GM23338 (cell line): ENCODE measurements at regions not wholly inside any gene's neighbourhood (a gene's known extent, or its start where the extent isn't known, plus 50 kb on each side); places are given as distances from the start of the nearest gene placed in this dataset.

Experiments
- ATAC-seq: fragments of 200-7000 bp; cut with Tn5 transposase; 3 replicates; pipeline ENCODE4 v1.9.1; 2020
- DNase-seq: peaks from one replicate; pipeline ENCODE4 v3.0.0-alpha.2; 2015; ENCODE audit warnings: low spot score
- H2AFZ ChIP-seq: fragments of 200-600 bp; sonication (generic); 2 replicates; pipeline ENCODE4 v1.8.0; 2016; ENCODE audit warnings: antibody characterized with exemption, mild to moderate bottlenecking, moderate library complexity
- H3F3A ChIP-seq: fragments of 200-600 bp; sonication (generic); replicated peaks from 2 replicates; pipeline ENCODE4 v1.8.0; 2017; ENCODE audit warnings: antibody characterized with exemption, mixed run types, low read depth
- H3K27ac ChIP-seq: fragments of 200-600 bp; sonication (generic); 2 replicates; pipeline ENCODE4 v1.6.1; 2016; ENCODE audit warnings: low read depth
- H3K27me3 ChIP-seq: fragments of 200-600 bp; sonication (generic); 2 replicates; pipeline ENCODE4 v1.8.0; 2016; ENCODE audit warnings: mild to moderate bottlenecking, mixed run types, moderate library complexity; ENCODE audit not compliant: insufficient read depth
- H3K36me3 ChIP-seq: fragments of 200-600 bp; sonication (generic); 2 replicates; pipeline ENCODE4 v1.8.0; 2016; ENCODE audit warnings: mild to moderate bottlenecking; ENCODE audit not compliant: insufficient read depth
- H3K4me1 ChIP-seq: fragments of 200-600 bp; sonication (generic); 2 replicates; pipeline ENCODE4 v1.8.0; 2016; ENCODE audit warnings: mild to moderate bottlenecking, moderate library complexity; ENCODE audit not compliant: insufficient read depth
- H3K4me2 ChIP-seq: fragments of 200-600 bp; sonication (generic); 2 replicates; pipeline ENCODE4 v1.7.1; 2017; ENCODE audit warnings: mixed run types
- H3K4me3 ChIP-seq: fragments of 200-600 bp; sonication (generic); 2 replicates; pipeline ENCODE4 v1.6.1; 2016; ENCODE audit warnings: mixed run types
- H3K79me2 ChIP-seq: fragments of 200-600 bp; sonication (generic); replicated peaks from 2 replicates; pipeline ENCODE4 v1.8.0; 2017; ENCODE audit warnings: mild to moderate bottlenecking; ENCODE audit not compliant: insufficient read depth
- H3K9me2 ChIP-seq: fragments of 200-600 bp; sonication (generic); 2 replicates; pipeline ENCODE4 v1.8.0; 2017; ENCODE audit not compliant: insufficient read depth
- H4K20me1 ChIP-seq: fragments of 200-600 bp; sonication (generic); replicated peaks from 2 replicates; pipeline ENCODE4 v1.8.0; 2017; ENCODE audit warnings: mild to moderate bottlenecking; ENCODE audit not compliant: insufficient read depth
- H3K27ac Mint-ChIP-seq: 2 replicates; pipeline ENCODE4 v1.8.0; 2020; ENCODE audit warnings: inconsistent platforms, mild to moderate bottlenecking, moderate library complexity, mixed read lengths
- H3K27me3 Mint-ChIP-seq: 3 replicates; pipeline ENCODE4 v1.8.0; 2022; ENCODE audit warnings: low read depth, mild to moderate bottlenecking, moderate library complexity, mixed read lengths, inconsistent platforms; ENCODE audit not compliant: insufficient read depth, poor library complexity
- H3K36me3 Mint-ChIP-seq: 3 replicates; pipeline ENCODE4 v1.8.0; 2021; ENCODE audit warnings: low read depth, mild to moderate bottlenecking, inconsistent platforms, moderate library complexity, mixed read lengths
- H3K4me1 Mint-ChIP-seq: 3 replicates; pipeline ENCODE4 v1.8.0; 2020; ENCODE audit warnings: mild to moderate bottlenecking, inconsistent platforms, mixed read lengths
- H3K4me3 Mint-ChIP-seq: 3 replicates; pipeline ENCODE4 v1.8.0; 2021; ENCODE audit warnings: moderate library complexity, mild to moderate bottlenecking, inconsistent platforms, mixed read lengths
- H3K9me3 Mint-ChIP-seq: 3 replicates; pipeline ENCODE4 v1.8.0; 2020; ENCODE audit warnings: moderate library complexity, mild to moderate bottlenecking, inconsistent platforms, mixed read lengths
- CREB1 ChIP-seq: fragments of 250-450 bp; sonication (Bioruptor Pico); IDR thresholded peaks from 2 replicates; pipeline ENCODE4 v1.5.0; 2020; ENCODE audit warnings: low read depth, mild to moderate bottlenecking, moderate library complexity
- EZH2 ChIP-seq: fragments of 200-600 bp; sonication (generic); IDR thresholded peaks from one replicate; pipeline ENCODE4 v1.8.0; 2017; ENCODE audit warnings: antibody characterized with exemption, mild to moderate bottlenecking, low read depth; ENCODE audit not compliant: unreplicated experiment
- EZH2phosphoT487 ChIP-seq: fragments of 200-600 bp; sonication (generic); IDR thresholded peaks from one replicate; pipeline ENCODE4 v1.8.1; 2018; ENCODE audit warnings: antibody characterized with exemption; ENCODE audit not compliant: unreplicated experiment
- JUNB ChIP-seq: IDR thresholded peaks from one replicate; pipeline ENCODE4 v1.6.1; 2016; ENCODE audit warnings: antibody characterized with exemption; ENCODE audit not compliant: unreplicated experiment
- NANOG ChIP-seq: IDR thresholded peaks from 2 replicates; pipeline ENCODE4 v1.6.1; 2016; ENCODE audit warnings: antibody characterized with exemption, borderline replicate concordance
- POLR2AphosphoS5 ChIP-seq: IDR thresholded peaks from 2 replicates; pipeline ENCODE4 v1.6.1; 2016; ENCODE audit warnings: antibody characterized with exemption, low read depth
- STAT1 ChIP-seq: IDR thresholded peaks from one replicate; pipeline ENCODE4 v1.6.1; 2016; ENCODE audit warnings: antibody characterized with exemption; ENCODE audit not compliant: unreplicated experiment
- ZNF331 ChIP-seq: fragments of 250-450 bp; sonication (Bioruptor Pico); IDR thresholded peaks from 2 replicates; pipeline ENCODE4 v1.5.0; 2020; ENCODE audit warnings: low read depth, mild to moderate bottlenecking, moderate library complexity
- TF ChIP-seq, protein P1 (sequence below): IDR thresholded peaks from 2 replicates; pipeline ENCODE4 v1.6.1; 2016; ENCODE audit warnings: antibody characterized with exemption
- TF ChIP-seq, protein P2 (sequence below), 2 experiments: fragments of 200-600 bp in 1 of 2; sonication (generic) in 1 of 2; conservative IDR thresholded peaks; 2 replicates each; pipeline versions ENCODE4 v1.5.1 to v1.6.1; 2016 to 2017; ENCODE audit warnings: antibody characterized with exemption in 2 of 2, low read depth in 2 of 2, mild to moderate bottlenecking in 2 of 2, moderate library complexity in 1 of 2
- TF ChIP-seq, protein P3 (sequence below): fragments of 250-450 bp; sonication (Bioruptor Pico); IDR thresholded peaks from 2 replicates; pipeline ENCODE4 v1.5.0; 2020; ENCODE audit warnings: mild to moderate bottlenecking, moderate library complexity

DNA sequence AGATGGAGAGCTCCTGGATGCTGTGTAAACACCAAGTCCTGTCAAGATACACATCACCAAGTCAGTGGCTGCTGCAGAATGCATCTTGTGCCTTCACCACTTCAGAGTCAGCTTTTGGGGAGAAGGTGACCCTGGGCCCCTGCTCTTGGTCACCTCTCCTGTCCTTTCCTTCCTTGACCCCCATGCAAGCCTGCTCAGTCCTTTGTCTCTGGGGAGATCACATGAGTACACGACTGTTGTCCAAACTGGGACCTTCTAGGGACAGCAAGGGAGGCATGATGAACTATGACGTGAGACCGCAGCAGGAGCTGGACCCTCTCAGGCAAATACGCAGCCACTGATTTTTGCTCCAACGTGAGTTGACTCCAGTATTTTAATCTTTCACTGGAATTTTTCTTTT, 706.9 kb upstream of the ID2 start:
- no peak overlapping the region for H3K27ac Mint-ChIP-seq
- H3K36me3 Mint-ChIP-seq, result no peaks in the 10 kb centered on the region; the same call in 2 of the 3 replicates
- TF ChIP-seq STAT1 (no peak), NANOG (no peak)
- TF ChIP-seq, protein P1, sequence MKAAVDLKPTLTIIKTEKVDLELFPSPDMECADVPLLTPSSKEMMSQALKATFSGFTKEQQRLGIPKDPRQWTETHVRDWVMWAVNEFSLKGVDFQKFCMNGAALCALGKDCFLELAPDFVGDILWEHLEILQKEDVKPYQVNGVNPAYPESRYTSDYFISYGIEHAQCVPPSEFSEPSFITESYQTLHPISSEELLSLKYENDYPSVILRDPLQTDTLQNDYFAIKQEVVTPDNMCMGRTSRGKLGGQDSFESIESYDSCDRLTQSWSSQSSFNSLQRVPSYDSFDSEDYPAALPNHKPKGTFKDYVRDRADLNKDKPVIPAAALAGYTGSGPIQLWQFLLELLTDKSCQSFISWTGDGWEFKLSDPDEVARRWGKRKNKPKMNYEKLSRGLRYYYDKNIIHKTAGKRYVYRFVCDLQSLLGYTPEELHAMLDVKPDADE, result no peak
- H3K27me3 Mint-ChIP-seq, result peaks cover 5% of the 10 kb centered on the region
- Histone ChIP-seq H3K4me3 (no peak overlapping the region), H2AFZ (no peak overlapping the region), H3K27ac (no peak overlapping the region), H3K36me3 (no peaks in the 10 kb centered on the region), H3K4me2 (no peak overlapping the region), H3K27me3 (no peaks in the 10 kb centered on the region), H3K9me2 (peaks cover 20% of the 10 kb centered on the region; the same call in 1 of the 2 replicates), H3K79me2 (no peaks in the 10 kb centered on the region), H3K4me1 (peaks cover 21% of the 10 kb centered on the region), H3F3A (no peaks in the 10 kb centered on the region), H4K20me1 (no peaks in the 10 kb centered on the region)
- ATAC-seq (no peak), DNase-seq (no peak)
- H3K9me3 Mint-ChIP-seq, result no peaks in the 10 kb centered on the region
- H3K4me3 Mint-ChIP-seq, result no peak overlapping the region
- peaks cover 10% of the 10 kb centered on the region for H3K4me1 Mint-ChIP-seq

DNA sequence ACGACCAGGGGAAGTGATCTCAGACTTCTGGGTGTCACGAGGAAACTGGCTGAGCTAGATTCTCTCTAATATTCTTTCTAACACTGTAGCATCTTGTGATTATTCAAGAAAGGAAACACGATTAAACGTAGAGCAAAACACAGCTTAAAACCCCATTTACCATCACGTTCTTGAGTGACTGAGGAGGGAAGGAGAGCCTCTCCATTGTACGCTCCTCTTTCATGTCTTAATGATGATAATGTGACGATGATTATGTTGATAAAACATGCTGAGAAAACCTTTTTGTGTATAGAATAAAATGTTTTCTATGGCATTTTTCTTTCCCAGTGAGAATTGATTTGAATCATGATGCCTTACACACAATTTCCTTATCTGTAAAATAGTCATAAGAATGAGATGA, 705.6 kb upstream of the ID2 start:
- Mint-ChIP-seq H3K4me3 (no peak overlapping the region), H3K9me3 (no peaks in the 10 kb centered on the region), H3K4me1 (peaks cover 10% of the 10 kb centered on the region), H3K36me3 (no peaks in the 10 kb centered on the region; the same call in 2 of the 3 replicates), H3K27ac (no peak overlapping the region), H3K27me3 (peaks cover 3% of the 10 kb centered on the region)
- no peaks in the 10 kb centered on the region for H3F3A ChIP-seq
- DNase-seq, result no peak
- 0 out of 2 replicates have a peak overlapping the region, but pooled peaks have one; percentile 65 for H2AFZ ChIP-seq
- no peak overlapping the region for H3K4me3 ChIP-seq
- no peaks in the 10 kb centered on the region for H3K27me3 ChIP-seq
- peaks cover 16% of the 10 kb centered on the region; the same call in 1 of the 2 replicates for H3K9me2 ChIP-seq
- no peak overlapping the region for H3K27ac ChIP-seq
- peaks cover 21% of the 10 kb centered on the region for H3K4me1 ChIP-seq
- H4K20me1 ChIP-seq, result no peaks in the 10 kb centered on the region
- no peaks in the 10 kb centered on the region for H3K36me3 ChIP-seq
- ATAC-seq, result no peak
- H3K79me2 ChIP-seq, result no peaks in the 10 kb centered on the region
- no peak overlapping the region for H3K4me2 ChIP-seq
- no peak for TF ChIP-seq ZNF331 (CRISPR knock-in tag)
- TF ChIP-seq, protein P2, sequence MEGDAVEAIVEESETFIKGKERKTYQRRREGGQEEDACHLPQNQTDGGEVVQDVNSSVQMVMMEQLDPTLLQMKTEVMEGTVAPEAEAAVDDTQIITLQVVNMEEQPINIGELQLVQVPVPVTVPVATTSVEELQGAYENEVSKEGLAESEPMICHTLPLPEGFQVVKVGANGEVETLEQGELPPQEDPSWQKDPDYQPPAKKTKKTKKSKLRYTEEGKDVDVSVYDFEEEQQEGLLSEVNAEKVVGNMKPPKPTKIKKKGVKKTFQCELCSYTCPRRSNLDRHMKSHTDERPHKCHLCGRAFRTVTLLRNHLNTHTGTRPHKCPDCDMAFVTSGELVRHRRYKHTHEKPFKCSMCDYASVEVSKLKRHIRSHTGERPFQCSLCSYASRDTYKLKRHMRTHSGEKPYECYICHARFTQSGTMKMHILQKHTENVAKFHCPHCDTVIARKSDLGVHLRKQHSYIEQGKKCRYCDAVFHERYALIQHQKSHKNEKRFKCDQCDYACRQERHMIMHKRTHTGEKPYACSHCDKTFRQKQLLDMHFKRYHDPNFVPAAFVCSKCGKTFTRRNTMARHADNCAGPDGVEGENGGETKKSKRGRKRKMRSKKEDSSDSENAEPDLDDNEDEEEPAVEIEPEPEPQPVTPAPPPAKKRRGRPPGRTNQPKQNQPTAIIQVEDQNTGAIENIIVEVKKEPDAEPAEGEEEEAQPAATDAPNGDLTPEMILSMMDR (conservative IDR thresholded peaks at IDR 0.05; ENCODE audit: low read depth in 2 of 2), result no peak
- TF ChIP-seq STAT1, result no peak
- TF ChIP-seq NANOG, result no peak
- no peak for TF ChIP-seq CREB1 (CRISPR knock-in tag)
- TF ChIP-seq, protein P1, result no peak
- TF ChIP-seq EZH2, result no peak
- TF ChIP-seq POLR2AphosphoS5, result no peak
- TF ChIP-seq, protein P3, sequence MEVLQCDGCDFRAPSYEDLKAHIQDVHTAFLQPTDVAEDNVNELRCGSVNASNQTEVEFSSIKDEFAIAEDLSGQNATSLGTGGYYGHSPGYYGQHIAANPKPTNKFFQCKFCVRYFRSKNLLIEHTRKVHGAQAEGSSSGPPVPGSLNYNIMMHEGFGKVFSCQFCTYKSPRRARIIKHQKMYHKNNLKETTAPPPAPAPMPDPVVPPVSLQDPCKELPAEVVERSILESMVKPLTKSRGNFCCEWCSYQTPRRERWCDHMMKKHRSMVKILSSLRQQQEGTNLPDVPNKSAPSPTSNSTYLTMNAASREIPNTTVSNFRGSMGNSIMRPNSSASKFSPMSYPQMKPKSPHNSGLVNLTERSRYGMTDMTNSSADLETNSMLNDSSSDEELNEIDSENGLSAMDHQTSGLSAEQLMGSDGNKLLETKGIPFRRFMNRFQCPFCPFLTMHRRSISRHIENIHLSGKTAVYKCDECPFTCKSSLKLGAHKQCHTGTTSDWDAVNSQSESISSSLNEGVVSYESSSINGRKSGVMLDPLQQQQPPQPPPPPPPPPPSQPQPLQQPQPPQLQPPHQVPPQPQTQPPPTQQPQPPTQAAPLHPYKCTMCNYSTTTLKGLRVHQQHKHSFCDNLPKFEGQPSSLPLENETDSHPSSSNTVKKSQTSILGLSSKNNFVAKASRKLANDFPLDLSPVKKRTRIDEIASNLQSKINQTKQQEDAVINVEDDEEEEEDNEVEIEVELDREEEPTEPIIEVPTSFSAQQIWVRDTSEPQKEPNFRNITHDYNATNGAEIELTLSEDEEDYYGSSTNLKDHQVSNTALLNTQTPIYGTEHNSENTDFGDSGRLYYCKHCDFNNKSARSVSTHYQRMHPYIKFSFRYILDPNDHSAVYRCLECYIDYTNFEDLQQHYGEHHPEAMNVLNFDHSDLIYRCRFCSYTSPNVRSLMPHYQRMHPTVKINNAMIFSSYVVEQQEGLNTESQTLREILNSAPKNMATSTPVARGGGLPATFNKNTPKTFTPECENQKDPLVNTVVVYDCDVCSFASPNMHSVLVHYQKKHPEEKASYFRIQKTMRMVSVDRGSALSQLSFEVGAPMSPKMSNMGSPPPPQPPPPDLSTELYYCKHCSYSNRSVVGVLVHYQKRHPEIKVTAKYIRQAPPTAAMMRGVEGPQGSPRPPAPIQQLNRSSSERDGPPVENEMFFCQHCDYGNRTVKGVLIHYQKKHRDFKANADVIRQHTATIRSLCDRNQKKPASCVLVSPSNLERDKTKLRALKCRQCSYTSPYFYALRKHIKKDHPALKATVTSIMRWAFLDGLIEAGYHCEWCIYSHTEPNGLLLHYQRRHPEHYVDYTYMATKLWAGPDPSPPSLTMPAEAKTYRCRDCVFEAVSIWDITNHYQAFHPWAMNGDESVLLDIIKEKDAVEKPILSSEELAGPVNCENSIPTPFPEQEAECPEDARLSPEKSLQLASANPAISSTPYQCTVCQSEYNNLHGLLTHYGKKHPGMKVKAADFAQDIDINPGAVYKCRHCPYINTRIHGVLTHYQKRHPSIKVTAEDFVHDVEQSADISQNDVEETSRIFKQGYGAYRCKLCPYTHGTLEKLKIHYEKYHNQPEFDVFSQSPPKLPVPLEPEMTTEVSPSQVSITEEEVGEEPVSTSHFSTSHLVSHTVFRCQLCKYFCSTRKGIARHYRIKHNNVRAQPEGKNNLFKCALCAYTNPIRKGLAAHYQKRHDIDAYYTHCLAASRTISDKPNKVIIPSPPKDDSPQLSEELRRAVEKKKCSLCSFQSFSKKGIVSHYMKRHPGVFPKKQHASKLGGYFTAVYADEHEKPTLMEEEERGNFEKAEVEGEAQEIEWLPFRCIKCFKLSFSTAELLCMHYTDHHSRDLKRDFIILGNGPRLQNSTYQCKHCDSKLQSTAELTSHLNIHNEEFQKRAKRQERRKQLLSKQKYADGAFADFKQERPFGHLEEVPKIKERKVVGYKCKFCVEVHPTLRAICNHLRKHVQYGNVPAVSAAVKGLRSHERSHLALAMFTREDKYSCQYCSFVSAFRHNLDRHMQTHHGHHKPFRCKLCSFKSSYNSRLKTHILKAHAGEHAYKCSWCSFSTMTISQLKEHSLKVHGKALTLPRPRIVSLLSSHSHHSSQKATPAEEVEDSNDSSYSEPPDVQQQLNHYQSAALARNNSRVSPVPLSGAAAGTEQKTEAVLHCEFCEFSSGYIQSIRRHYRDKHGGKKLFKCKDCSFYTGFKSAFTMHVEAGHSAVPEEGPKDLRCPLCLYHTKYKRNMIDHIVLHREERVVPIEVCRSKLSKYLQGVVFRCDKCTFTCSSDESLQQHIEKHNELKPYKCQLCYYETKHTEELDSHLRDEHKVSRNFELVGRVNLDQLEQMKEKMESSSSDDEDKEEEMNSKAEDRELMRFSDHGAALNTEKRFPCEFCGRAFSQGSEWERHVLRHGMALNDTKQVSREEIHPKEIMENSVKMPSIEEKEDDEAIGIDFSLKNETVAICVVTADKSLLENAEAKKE (CRISPR knock-in tag), result no peak
- no peak for TF ChIP-seq JUNB
- no peak for TF ChIP-seq EZH2phosphoT487
